NCI-H1417 treated with DMSO at 0.1 percent for 48 hours (cell line): ENCODE measurements at regions not wholly inside any gene's neighbourhood (a gene's known extent, or its start where the extent isn't known, plus 50 kb on each side); places are given as distances from the start of the nearest gene placed in this dataset.
"Not testable (repeated sequence)": the region's sequence is repeated elsewhere in the genome, so short reads cannot be mapped to it uniquely, and the experiment has no call there.

Source experiments
- DNase-seq: peaks from one replicate; lab custom pipeline; 2025; lab: John Stamatoyannopoulos, UW

DNA sequence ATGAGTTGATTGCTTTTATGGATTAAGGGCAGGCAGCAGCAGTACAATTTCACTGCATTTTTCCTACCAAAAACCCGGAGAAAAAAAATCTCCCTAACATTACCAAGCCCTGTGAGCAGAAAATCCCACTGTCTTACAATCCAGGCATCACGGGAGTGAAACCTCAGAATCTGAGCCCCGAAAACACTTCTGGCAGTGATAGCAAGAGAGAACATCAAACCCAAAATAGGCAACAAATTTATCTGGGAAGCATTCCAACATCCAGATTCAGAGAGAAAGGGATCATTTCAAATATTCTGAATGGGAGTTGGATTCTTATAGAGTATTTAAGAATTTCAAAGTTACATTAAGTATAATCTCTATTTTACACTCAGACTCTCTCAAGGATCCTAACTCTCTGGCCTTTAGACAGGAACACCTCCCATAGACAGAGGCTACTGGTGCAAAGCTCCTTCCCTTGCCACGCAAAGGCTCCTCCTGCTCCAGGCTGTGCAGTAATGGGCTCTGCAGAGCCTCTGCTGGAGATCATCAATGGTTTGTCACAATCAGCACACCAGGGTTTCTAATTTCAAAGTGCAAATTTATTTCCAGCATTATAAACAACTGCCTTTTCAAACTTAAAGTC is 256.9 kb downstream of the PARM1 start:
- no peak for DNase-seq

DNA sequence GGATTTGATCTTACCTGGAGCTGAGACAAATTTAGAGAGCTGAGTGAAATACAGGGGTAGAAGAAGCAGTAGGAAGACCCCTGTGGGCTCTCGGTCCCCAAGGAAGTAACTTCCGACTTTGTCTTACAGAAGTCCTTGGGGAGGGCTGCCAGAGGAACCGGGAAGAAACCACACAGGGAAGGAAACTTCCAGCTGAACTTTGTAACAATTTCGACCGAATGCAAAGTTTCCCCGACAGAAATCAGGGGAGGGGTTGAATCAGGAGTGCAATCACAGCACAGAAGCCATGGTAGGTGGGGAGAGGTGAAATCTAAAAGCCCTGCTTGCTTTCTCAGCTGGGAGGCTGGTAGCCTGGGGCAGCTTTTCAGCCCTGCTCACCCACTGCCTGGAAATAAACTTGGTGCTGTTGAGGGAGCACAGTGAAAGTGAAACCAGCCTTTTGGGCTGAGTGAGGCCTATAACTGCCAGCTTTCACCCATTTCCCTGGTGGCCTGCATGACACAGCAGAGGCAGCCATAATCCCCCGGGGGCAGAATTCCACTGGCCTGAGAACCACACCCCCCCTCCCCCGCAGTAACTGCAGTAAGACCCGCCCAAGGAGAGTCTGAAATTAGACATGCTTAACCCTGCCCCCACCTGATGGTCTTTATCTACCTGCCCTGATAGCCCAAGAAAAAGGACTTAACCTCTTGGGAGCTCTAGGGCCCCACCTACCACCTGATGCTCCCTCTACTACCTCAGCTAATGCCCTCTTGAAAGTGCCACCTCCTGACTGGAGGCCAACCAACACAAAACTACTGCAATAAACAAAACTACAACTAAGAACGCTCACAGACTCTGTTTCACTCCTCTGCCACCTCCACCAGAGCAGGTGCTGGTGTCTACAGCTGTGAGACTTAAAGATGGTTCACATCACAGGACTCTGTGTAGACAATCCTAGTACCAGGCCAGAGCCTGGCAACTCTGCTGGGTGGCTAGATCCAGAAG is 248.2 kb downstream of the PARM1 start:
- no peak for DNase-seq

DNA sequence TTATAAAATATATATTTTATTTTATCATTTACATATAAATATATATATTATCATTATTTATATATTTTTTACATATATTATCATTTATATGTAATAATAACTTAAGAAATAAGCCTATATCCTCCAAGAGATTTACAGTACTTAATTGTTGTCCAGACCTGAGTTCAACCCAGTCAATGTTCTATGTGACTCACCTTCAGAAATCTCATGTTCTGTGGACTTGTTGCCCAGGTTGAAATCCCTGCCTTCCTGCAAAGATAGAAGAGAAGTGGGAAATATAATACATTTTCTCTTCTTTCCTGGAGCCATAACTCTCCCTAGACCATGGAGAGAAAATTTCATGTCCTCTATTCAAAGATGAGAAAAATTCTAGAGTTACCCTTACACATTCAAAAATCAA is 247.3 kb downstream of the PARM1 start:
- no peak for DNase-seq

DNA sequence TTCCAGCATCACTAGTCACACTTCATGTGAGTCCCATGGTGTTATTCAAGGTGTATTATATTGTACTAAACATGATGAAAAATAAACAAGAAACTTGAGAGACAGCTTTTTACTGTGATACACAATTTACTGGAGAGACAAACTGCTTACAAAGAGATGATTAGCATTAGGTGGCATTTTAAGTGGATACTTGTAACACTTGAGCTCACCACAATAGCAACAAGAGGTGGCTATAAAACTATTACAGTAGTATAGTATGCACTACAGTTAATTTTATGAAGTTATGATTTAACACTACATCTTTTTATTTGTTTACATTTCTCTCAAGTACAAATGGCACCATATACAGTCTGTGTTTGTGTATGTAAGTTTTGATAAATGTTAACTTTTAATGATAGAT is 246.6 kb downstream of the PARM1 start:
- DNase-seq: peak; percentile 35

DNA sequence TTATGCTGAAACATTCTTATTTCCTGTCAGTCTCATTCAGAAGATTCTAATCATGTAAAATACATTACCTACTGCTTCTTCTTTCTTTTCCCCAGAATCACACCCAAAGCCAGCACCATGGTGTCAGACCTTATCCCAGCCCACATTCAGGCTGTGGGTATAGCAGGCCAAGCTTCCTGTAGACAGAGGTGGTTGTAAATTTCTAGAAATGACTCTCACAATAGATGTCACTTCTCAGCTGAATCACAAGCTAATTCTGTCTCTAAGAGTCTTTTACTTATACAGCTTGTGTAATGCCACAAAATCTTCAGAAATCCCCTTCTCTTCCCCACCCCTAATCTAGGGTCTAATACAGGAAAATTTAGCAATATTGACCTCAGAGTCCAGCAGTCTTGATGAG is 239.6 kb downstream of the PARM1 start:
- DNase-seq: no peak

GRCh38 chr4:75169427-75169826 is 236.5 kb downstream of the PARM1 start:
- DNase-seq: no peak

GRCh38 chr4:75169020-75169419 is 236.1 kb downstream of the PARM1 start:
- DNase-seq: no peak

- no peak for DNase-seq
Measured at GRCh38 chr4:75168548-75168947, 235.6 kb downstream of the PARM1 start.

- not testable (repeated sequence) for DNase-seq
Measured at GRCh38 chr4:75165100-75165499, 232.2 kb downstream of the PARM1 start.

- no peak for DNase-seq
Measured at GRCh38 chr4:75158451-75158850, 225.5 kb downstream of the PARM1 start.

DNA sequence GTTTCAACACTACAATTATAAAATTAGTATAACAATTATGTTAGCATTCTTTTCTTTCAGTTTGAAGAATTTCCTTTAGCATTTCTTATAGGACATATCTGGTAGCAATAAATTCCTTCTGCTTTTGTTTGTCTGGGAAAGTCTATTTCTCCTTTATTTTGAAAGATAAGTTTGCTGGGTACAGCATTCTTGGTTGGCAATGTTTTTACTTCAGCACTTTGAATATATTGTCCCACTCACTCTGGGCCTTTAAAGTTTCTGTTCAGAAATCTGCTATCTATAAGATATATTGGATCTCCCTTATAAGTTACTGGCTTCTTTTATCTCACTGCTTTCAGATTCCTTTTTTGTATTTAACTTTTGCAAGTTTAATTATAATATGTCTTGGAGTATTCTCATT is 222.1 kb downstream of the PARM1 start:
- no peak for DNase-seq

- no peak for DNase-seq
Measured at GRCh38 chr4:75146223-75146622, 213.3 kb downstream of the PARM1 start.

GRCh38 chr4:75144475-75144874 is 211.6 kb downstream of the PARM1 start:
- DNase-seq: no peak

- no peak for DNase-seq
Measured at GRCh38 chr4:75142850-75143249, 209.9 kb downstream of the PARM1 start.

GRCh38 chr4:75142382-75142781 is 209.5 kb downstream of the PARM1 start:
- no peak for DNase-seq

DNA sequence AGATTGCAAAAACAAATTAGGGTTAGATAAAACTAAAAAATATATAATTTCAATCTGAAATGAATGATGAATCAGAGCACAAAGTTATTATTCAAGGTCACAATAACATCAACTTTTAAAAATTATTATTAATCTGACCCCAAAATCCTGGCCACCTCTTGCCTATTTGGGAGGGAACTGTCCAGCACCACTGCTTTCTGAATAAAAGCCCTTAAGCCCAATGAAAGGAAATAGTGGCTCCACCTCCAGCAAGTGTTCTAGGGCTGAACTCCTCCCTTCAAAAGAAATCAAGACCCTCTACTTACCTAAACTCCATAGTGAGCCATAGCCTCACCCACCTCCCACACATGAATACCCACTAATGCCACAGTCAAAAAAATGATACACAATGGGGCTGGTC is 208.2 kb downstream of the PARM1 start:
- DNase-seq: no peak

GRCh38 chr4:75137302-75137701 is 204.4 kb downstream of the PARM1 start:
- no peak for DNase-seq

- DNase-seq: no peak
Measured at GRCh38 chr4:75135068-75135825, 202.3 kb downstream of the PARM1 start.

DNA sequence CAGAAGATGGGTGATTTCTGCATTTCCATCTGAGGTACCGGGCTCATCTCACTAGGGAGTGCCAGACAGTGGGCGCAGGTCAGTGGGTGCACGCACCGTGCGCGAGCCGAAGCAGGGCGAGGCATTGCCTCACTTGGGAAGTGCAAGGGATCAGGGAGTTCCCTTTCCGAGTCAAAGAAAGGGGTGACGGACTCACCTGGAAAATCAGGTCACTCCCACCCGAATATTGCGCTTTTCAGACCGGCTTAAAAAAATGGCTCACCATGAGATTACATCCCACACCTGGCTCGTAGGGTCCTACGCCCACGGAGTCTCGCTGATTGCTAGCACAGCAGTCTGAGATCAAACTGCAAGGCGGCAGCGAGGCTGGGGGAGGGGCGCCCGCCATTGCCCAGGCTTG is 194.0 kb downstream of the PARM1 start:
- not testable (repeated sequence) for DNase-seq

DNA sequence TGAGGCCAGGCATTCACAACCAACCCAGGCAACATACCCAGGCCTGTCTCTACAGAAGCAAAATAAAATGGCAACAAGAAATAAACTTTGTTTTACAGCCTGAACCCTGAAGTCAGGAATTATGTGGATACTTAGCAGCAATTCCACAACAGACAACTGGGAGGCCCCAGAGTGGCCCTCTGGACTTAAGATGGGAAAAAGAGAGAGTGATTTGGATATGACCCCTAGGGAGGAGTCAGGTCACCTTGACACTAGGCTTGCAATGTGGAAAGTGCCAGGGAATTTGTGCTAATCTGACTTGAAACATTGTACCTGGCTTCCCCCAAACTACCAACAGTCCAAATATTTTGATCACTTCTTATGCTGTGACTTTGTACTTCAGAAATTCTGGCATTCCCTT is 193.1 kb downstream of the PARM1 start:
- no peak for DNase-seq

DNA sequence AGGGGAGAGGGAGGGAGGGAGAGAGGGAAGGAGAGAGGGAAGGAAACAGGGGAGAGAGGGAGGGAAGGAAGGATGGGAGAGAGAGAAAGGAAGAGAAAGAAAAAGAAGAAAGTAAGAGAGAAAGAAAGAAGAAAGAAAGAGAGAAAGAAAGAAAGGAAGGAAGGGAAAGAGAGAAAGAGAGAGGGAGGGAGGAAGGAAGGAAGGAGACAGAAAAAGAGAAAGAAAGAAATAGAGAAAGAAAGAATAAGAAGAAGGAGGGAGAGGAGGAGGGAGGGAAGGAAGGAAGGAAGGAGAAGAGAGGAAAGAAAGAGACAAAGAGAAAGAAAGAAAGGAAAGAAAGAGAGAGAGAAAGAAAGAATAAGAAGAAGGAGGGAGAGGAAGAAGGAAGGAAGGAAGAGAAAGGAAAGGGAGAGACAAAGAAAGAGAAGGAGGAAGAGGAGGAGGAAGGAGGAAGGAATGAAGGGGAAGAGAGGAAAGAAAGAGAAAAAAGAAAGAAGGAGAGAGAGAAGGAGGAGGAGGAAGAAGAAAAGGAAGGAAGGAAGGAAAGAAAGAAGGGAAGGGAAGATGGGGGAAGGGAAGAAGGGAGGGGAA is 189.6 kb downstream of the PARM1 start:
- no peak for DNase-seq

DNA sequence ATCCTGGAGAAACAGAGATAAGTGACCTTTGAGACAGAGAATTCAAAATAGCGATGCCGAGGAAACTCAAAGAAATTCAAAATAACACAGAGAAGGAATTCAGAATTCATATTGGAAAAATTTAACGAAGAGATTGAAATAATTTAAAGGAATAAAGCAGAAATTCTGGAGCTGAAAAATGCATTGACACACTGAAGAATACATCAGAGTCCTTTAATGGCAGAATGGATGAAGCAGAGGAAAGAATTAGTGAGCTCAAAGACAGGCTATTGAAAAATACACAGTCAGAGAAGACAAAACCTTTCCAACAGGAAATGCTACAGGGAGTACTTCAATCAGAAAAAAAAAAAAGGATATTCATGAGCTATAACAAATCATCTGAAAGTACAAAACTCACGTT is 185.8 kb downstream of the PARM1 start:
- no peak for DNase-seq
